Stimulated activated CD8-positive, alpha-beta memory T cell treated with anti-CD3 and anti-CD28 coated beads, Interleukin-12 subunit alpha, Interleukin-12 subunit beta, amount 100 ng/mL, for 4 hours (primary cell): ENCODE measurements at regions not wholly inside any gene's neighbourhood (a gene's known extent, or its start where the extent isn't known, plus 50 kb on each side); places are given as distances from the start of the nearest gene placed in this dataset.
A peak's percentile ranks its signal among the peaks of the same experiment; 100 is the strongest.
"Not testable (repeated sequence)": the region's sequence is repeated elsewhere in the genome, so short reads cannot be mapped to it uniquely, and the experiment has no call there.

ENCODE experiments used
- DNase-seq: peaks from one replicate; pipeline ENCODE4 v3.0.0-alpha.2; 2020; ENCODE audit warnings: low read depth

DNA sequence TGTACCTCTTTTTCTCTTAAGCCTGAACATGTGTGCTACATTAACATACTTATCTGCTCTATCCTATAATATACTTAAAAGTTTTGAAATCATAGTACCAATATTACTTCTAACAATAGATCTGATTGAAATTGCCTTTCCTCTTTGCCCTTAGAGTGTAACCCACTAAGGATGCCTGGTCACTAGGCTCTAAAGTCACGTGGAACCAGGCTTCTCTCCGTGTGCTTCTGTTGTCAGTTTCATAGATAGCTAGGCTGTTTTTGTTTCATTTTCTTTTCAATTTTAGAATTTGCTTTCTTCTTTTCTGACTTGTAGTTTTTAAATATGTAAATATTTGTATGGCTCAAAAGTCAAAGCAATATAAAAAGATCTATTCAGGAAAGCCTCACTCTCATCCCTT, 100.5 kb upstream of the PZP start:
- DNase-seq: not testable (repeated sequence)

DNA sequence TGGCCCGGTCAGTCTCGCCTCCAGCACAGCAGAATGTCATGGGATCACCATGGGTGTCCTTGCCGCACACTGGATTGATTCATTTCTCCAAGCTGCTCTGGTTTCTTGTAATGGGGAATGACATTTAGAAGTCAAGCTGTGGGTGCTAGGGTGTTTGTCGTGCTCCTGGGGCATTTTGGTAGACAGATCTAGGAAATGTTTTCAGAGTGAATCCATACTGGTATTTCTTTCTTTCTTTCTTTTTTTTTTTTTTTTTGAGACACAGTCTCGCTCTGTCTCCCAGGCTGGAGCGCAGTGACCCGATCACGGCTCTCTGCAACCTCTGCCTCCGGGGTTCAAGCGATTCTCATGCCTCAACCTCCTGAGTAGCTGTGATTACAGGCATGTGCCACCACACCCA, 100.0 kb upstream of the PZP start:
- DNase-seq: not testable (repeated sequence)

DNA sequence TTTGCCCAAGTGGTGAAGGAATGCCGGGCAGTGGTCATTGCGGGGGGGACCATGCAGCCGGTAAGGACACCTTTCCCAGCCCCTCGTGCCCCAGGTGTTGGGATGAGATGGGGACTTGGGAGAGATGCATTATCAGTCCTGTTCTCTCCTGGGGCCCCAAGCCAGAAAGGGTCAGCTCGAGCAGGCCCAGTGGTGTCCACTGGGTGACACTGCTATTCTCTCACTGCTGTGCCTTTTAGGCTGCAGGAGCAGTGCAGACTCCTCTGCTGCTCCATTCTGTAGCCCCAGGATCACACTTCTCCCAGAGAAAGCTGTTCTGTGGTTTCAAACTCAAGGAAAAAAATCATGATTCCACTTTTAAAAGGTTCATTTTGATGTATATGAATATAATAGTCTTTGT, 99.1 kb upstream of the PZP start:
- not testable (repeated sequence) for DNase-seq

DNA sequence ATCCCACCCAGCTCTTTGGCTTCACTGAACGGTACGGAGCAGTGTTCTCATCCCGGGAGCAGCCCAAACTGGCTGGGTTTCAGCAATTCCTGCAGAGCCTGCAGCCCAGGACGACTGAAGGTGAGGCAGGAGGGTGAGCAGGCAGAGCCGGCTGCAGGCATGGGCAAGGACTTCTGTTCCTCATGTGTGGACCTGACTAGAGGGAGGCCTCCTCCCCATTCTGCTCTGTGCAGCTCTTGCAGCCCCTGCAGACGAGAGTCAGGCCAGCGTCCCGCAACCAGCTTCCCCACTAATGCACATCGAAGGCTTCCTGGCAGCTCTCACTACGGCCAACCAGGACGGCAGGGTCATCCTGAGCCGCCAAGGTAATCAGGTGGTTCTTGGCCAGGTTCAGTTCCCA, 97.8 kb upstream of the PZP start:
- not testable (repeated sequence) for DNase-seq

DNA sequence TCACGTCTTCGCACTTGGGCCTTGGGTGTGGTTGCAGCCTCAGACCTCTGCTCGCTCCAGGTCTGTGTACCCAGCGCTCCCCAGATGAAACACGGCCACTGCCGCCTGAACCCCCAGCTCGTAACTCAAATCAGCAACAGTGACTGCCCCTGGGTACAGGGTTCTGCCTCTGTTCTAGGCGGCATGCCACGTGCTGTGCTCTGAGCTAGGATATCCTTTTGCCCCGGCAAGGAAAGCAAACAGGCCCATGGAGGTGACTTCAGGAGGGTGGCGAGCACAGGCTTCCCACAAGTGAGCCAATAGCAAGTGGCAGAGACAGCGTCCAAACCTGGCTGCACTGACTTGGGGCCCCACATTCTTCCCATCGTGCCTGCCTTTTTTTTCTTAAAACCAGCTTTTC, 96.3 kb upstream of the PZP start:
- not testable (repeated sequence) for DNase-seq

DNA sequence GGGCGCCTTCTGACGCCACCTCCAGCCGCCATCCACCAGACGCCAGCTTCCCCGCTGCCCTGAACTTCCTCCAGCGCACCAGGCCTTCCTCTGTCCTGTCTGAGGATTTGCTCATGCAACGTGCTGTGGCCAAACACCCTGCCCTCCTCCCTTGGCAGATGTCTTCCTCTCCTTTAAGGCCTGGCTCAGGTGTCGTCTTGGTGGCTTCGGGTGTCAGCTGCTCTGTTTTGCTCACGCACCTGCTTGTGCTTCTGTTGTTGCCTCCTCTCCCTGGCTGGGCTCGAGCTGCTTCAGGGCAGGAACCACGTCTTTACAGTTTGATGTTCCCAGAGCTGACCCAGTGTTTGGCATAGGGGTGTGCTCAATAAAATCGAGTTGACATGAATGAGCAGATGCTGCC, 87.7 kb upstream of the PZP start:
- DNase-seq: not testable (repeated sequence)

DNA sequence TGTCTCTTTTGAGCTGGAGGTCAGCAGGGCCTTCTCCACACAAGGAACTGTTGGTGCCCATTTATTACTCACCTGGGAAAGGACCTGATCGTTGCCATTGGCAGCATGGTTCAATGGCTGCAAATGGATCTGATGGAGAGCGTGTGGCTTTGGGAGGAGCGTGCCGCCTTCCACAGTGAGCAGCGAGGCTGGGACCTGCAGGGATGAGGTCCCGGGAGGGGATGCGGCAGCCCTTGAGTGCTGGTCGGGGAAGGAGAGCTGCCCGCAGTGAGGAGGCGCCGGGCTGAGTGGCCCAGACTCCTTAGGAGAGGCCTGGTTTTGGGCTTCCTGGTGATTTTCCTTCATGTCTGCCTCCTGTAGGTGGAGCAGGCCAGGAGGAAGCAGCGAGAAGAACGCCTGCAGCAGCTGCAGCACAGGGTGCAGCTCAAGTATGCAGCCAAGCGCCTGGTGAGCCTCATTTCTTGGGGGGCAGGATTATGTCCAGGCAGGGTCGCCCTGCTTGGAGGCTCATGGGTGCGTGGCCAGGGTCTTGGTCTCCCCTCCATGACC, 86.0 kb upstream of the PZP start:
- DNase-seq: not testable (repeated sequence)

DNA sequence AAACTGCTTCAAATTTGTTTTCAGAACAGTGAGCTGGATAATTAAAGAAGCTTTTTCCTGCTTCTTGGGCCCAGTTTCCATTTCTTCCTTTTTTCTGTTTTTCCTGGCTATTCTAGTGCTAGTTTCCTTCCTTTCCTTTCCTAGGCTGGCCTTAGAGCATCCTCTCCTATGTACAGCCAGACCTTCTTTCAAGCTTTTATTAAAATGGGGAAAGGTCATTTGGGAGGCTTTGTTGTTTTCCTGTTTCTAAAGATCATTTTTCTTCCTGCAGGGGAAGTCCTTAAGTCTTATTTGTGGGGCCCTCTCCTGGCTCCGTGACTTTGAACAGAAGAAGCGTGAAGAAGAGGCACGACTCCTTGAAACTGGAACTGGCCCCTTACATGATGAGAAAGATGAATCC, 85.2 kb upstream of the PZP start:
- not testable (repeated sequence) for DNase-seq

DNA sequence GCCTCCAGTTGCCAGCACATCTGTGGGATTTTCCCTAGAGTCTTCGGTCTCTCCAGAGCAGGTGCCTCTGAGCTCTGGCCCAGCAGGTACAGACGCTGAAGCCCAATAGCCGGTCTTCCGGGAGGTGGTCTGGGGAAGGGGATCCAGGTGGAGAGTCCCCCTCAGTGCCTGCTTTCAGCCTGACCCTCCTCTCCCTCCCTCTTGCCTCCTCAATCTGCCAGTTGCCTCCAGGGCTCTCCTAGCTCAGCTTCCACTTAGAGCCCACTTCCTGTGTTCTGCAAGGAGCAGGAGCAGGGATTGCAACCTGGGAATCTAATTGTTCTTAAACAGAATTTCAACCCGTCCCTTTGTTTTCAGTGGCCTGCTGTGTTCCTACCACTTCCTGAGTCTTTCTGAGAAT, 81.8 kb upstream of the PZP start:
- not testable (repeated sequence) for DNase-seq

DNA sequence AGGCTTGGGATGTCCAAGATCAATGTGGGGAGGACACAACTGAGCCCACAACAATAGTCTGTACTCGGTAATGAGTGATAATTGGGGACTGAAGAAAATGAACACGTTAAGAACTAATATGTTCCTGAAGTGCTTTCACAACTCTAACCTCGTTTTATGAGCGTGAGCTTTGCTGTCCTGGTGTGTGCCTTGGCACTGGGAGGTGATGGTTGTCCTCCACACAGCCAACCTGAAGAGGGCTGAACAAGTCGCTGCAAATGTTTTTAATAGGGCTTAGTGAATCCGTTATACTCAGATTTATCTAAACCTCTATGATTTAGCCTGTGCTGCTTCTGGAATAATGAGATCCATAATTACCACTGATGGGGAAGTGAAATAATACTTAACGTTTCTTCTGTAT, 76.5 kb upstream of the PZP start:
- not testable (repeated sequence) for DNase-seq

DNA sequence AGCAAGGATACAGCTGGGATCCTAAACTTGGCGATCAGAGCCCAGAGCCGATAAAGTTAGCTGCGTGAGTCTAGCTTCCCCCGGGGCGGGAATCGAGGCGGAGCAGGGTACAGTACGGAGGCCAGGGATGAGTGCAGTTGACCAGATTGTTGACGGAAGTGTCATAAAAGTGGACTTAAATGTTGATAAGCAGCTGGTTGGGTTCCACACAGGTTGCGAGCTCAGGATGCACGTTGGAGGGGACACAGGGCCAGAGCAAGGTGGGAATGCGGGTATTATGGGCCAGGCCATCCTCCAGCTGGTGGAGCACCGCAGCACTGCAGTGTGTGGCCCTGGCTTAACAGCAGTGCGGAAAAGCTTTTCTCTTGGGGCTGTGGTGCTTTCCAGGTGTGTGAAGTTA, 76.0 kb upstream of the PZP start:
- not testable (repeated sequence) for DNase-seq

DNA sequence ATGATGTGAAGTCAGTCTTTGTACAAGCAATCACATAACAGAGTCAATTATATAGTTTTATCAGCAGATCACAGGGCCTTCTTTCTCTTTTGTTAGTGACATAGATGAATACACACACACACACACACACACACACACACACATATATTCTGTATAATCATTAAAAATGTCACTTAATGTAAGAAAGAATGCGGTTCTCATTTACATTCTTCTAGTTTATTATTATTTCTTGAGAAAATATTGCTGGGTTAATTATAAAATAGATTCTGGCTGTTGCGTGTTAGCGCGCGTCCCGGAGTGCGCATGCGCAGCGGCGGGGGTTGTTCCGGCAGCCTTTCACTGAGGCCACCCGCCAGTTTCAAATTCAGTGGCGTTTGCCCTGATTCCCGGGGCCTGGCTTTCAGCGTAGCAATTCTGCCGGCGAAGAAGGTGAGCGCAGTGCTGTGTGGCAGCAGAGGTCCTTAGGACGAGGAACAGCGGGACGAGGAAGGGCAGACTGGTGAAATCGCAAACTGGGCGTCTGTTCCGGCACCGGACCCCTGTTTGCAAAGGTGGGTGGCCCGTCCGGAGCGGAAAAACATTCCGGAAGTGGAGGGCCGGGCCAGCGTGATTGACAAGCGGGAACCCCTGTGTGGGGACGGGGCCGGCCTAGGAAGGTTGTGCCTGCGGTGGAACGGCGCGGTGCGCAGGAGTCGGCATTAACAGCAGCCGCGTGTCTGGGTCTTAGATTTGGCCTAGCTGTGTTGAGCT, 75.3 kb upstream of the PZP start:
- peak; percentile 53 for DNase-seq

DNA sequence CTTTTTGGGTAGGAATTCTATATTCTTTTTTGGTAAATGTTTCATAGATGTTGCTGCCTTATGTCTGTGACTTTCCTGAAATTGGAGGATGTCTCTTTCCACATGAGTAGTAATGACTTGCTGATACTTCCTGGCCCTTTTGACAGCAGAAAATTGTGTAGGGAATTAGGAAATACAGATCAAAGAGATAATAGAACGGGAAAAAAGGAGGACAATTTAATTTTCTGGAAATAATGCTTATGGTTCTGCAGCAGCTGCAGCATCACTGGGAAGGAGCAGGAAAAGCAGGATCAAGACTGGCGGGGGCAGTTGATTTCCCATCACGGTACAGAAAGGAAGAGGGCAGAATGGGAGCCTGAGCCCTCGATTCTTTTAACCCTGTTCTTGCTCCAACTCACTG, 68.8 kb upstream of the PZP start:
- DNase-seq: no peak

DNA sequence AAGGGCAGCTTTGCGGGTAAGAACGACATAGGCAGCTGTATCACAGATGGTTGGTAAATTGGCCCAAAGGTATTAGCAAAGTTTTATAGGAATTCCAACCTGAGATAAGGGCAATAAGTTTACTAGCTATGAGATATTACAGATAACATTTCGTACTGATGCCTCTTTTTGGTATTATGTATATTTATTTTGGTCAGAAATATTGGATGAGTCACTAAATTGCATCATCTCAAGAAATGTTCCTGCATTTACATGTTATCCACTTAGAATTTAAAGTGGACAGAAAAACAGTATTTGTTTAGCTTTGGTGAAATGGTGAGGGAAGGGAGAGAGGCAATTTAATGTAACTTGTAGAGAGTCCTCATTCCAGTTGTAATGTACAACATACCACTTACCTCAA, 65.1 kb upstream of the PZP start:
- DNase-seq: no peak

DNA sequence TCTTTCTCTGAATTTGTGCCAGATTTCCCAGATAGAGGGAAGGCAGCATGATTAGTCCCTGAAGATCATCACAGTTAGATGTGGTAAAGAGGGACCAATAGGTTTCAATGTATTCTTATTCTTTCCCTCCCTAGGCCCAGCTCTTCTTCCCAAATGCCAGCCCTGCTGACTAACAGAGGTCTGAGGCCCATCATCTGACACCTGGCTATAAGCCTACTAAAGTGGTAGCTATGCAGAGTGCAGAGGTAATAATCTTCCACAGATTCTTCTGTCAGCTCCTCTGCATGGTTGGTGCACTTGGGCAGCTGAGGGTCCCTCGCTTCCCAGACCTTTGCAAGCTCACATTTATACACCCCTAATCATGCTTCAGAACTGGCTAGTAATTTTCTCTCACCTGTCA, 63.7 kb upstream of the PZP start:
- DNase-seq: no peak

DNA sequence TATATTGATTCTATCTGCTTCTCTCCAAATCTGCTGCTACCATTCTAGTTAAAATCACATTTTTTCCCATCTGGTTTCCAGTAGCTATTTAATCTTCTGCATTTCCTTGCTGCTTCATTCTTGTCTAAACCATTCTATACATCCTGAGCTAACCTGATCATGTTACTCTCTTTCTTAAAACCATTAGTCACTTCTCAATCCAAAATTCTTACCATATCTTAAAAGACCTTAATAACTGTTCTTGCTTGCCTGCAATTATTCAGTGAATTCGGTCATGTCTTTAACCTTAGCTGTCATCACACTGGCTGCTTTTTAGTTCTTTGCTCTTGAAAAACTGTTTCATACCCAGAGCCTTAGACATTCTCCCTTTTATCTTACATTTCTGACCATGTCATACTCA, 56.4 kb upstream of the PZP start:
- no peak for DNase-seq

DNA sequence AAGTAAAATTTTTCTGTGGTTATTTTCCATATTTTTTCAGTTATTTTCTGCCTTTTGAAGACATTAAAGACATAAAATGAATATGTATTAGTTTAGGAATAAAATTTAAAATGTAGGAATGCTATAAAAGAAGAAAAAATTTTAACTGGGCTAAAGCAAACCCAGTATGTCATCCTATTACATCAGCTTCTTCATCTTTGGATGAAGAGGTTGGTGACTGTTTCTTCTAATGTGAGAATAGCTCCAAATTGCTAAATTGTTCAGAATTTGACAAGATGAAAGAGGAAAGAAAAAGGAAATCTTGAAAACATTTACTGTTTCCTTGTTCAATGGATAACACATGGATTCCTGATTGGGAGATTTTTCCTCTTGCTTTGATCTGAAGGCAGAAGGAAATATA, 52.7 kb upstream of the PZP start:
- no peak for DNase-seq

DNA sequence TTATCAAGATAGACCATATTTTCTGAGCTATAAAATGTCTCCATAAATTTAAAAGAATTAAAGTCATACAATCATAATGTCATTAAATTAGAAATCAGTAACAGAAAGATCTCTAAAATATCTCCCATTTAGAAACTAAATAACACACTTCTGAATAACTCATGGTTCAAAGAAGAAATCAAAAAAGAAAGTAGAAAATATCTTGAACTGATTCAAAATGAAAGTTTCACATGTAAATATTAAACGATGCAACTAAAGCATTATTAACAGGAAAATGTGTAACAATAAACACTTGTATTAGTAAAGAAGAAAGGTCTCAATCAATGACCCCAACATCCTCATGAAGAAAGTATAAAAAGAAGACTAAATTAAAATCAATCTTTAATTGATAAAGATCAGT, 50.5 kb upstream of the PZP start:
- DNase-seq: no peak
